ENCODE measurements at regions not wholly inside any gene's neighbourhood (a gene's known extent, or its start where the extent isn't known, plus 50 kb on each side); places are given as distances from the start of the nearest gene placed in this dataset.

- no peak overlapping the region for H3K4me3 ChIP-seq (replicated peaks; ENCODE audit: low read depth, low read length)
- DNase-seq (ENCODE audit: low read depth): peak; percentile 24
- peak; percentile 12 for TF ChIP-seq CTCF (IDR thresholded peaks at IDR 0.05; ENCODE audit: low read length, missing control alignments)
Measured at GRCh38 chr1:229710746-229711145, 84.7 kb downstream of the URB2 start.

DNA sequence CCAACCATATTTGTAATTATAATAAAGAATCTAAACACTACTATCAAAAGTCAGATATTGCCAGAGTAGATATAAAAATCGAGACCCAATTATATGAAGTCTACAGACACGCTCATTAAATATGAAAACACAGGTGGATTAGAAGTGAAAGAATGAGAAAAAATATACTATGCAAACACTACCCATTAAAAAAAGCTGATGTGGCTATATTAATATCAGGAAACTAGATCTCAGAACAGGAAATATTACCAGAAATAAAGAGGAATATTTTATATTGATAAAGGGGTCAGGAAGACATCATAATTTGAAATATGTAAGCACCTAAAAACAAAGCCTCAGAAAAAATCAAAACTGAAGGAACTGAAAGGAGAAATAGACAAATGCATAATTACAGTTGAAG is 88.3 kb downstream of the URB2 start:
- H3K4me3 ChIP-seq (replicated peaks; ENCODE audit: low read depth, low read length): no peak overlapping the region
- DNase-seq (ENCODE audit: low read depth): no peak
- TF ChIP-seq CTCF (IDR thresholded peaks at IDR 0.05; ENCODE audit: low read length, missing control alignments): no peak

DNA sequence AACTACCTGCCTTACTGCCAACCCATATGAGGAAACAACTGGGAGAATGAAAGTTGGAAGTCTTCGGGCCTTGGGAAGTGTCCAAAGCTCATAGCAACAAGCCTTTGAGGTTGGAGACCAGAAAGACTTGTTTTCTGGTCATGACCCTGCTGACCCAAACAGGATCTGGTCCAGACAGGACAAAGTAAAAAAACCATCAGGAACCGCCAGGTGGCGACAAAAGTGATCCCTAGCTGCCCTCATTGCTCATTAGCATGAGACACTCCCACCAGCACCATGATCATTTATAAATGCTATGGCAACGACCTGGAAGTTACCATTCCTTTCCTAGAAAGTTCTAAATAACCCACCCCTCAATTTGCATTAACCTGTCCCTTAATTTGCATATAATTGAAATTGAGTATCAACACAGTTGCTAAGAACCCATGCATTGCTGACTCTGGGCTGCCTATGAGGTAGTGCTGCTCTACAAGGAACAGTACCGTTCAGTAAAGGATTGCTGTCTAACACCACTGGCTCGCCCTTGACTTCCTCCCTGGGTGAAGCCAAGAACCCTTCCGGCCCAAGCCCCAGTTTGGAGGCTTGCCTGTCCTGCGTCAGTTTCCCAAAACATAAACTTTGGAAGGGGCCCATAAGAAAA is 89.0 kb downstream of the URB2 start:
- no peak overlapping the region for H3K4me3 ChIP-seq (replicated peaks; ENCODE audit: low read depth, low read length)
- DNase-seq (ENCODE audit: low read depth): peak; percentile 34
- peak; percentile 39 for TF ChIP-seq CTCF (IDR thresholded peaks at IDR 0.05; ENCODE audit: low read length, missing control alignments)

DNA sequence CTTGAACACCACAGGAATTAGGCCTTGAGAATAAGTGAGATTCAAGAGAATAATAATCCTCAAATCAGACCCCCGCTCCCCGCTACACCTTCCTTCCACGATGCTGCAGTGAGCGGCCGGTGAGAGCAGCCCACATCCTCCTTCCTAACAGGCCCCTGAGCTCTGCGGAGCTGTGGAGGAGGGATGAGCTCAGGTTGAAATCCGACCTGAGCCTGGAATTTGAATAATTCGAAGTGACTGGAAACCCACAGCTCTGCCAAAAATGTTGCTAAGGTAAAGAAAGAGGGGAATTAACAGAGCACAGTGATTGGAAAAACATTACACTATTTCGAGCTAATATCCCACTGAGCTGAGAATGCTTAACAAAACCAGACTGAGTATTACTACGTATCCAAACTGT is 90.0 kb downstream of the URB2 start:
- TF ChIP-seq CTCF (IDR thresholded peaks at IDR 0.05; ENCODE audit: low read length, missing control alignments): no peak
- DNase-seq (ENCODE audit: low read depth): no peak
- no peak overlapping the region for H3K4me3 ChIP-seq (replicated peaks; ENCODE audit: low read depth, low read length)

DNA sequence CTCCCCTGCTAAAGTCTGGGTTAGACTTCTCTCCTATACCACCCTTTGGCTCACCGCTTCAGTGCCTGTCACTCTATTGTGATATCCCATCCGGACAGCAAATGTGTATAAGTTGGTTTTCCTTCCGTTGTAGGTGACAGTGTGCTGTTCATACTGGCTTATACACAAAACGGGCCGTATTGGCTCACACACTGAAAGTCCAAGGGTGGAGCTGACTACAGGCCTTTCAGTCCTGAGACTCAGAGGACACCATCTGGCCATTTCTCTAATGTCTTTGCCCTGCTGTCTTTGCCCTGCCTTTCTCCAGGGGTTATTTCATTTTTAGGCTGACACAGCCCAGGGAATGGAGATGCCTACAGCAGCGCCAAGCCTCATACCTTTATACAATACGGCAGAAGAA is 90.7 kb downstream of the URB2 start:
- no peak overlapping the region for H3K4me3 ChIP-seq (replicated peaks; ENCODE audit: low read depth, low read length)
- no peak for TF ChIP-seq CTCF (IDR thresholded peaks at IDR 0.05; ENCODE audit: low read length, missing control alignments)
- DNase-seq (ENCODE audit: low read depth): no peak

DNA sequence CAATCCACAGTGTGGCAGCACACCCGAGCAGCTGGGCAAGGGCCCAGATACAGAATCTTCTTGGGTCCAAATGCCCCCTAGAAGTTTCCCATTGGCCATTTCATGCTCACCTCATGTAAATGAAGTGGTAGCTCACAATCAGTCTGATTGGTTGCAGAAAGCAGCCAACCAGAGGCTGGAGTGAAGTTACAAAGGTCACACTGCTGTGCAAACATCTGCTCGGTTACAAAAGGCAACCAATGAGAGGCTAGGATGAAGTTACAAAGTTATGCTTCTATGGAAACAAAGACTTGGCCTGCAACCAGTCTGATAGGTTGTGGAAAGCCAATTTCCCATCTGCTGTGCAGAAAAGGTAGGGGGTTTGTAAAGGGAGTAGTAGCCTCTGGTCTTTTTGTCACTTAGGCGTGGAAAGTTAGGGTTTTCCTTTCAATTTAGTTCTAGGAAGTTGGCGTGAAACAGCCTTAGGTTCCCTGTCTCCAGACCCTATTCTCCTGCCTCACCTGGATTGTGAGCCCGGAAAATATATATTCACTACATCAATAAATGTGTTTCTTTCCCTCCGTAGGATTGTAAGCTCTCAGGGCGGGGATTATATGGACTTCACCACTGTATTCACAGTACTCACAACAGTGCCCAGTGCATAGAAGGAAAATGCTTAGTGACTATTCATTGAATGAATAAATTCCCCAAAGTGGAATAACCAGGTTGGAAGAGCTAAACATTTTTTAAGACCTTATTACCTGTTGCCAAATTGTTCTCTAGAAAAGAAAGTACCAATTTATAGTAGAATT is 91.9 kb downstream of the URB2 start:
- no peak for TF ChIP-seq CTCF (IDR thresholded peaks at IDR 0.05; ENCODE audit: low read length, missing control alignments)
- no peak for DNase-seq (ENCODE audit: low read depth)

More for the DNA sequence above, 91.9 kb downstream of the URB2 start:
- H3K4me3 ChIP-seq (replicated peaks; ENCODE audit: low read depth, low read length): no peak overlapping the region
